ENCODE measurements at regions not wholly inside any gene's neighbourhood (a gene's known extent, or its start where the extent isn't known, plus 50 kb on each side); places are given as distances from the start of the nearest gene placed in this dataset.

GRCh38 chrX:69262036-69262936 is 97.0 kb upstream of the PJA1 start:
- TF ChIP-seq EZH2 (IDR thresholded peaks at IDR 0.05; ENCODE audit: borderline replicate concordance, low read depth, low read length, severe bottlenecking) (no peak), CTCF (IDR thresholded peaks at IDR 0.05; ENCODE audit: borderline replicate concordance, extremely low read depth, low read length, poor library complexity, severe bottlenecking) (no peak)
